Retinal pigment epithelial cell (primary cell): ENCODE measurements at regions not wholly inside any gene's neighbourhood (a gene's known extent, or its start where the extent isn't known, plus 50 kb on each side); places are given as distances from the start of the nearest gene placed in this dataset.
"Not testable (repeated sequence)": the region's sequence is repeated elsewhere in the genome, so short reads cannot be mapped to it uniquely, and the experiment has no call there.

Experiments used
- DNase-seq: peaks from one replicate; pipeline ENCODE4 v3.0.0-alpha.2; 2010; ENCODE audit warnings: low read depth
- H3K4me3 ChIP-seq: 2 replicates; pipeline ENCODE4 v1.5.1; 2011; ENCODE audit warnings: mild to moderate bottlenecking, low read length, control low read depth, moderate library complexity
- CTCF ChIP-seq: conservative IDR thresholded peaks from 2 replicates; pipeline ENCODE4 v1.5.1; 2011; ENCODE audit warnings: low read depth, low read length, control low read depth, inconsistent platforms

GRCh38 chr6:74602206-74602605, 603.6 kb downstream of the COL12A1 start:
- DNase-seq, result no peak
- TF ChIP-seq CTCF, result no peak

GRCh38 chr6:74598462-74599393, 607.1 kb downstream of the COL12A1 start:
- no peak for TF ChIP-seq CTCF
- no peak for DNase-seq
- H3K4me3 ChIP-seq, result no peak overlapping the region

More at GRCh38 chr6:74602206-74602605, 603.6 kb downstream of the COL12A1 start:
- H3K4me3 ChIP-seq, result no peak overlapping the region

- no peak overlapping the region for H3K4me3 ChIP-seq
- TF ChIP-seq CTCF, result no peak
- no peak for DNase-seq
These were observed 608.0 kb downstream of the COL12A1 start for GRCh38 chr6:74597840-74598239.

GRCh38 chr6:74597266-74597665, 608.6 kb downstream of the COL12A1 start:
- no peak overlapping the region for H3K4me3 ChIP-seq
- no peak for TF ChIP-seq CTCF
- no peak for DNase-seq

GRCh38 chr6:74596588-74596987, 609.3 kb downstream of the COL12A1 start:
- H3K4me3 ChIP-seq, result no peak overlapping the region
- DNase-seq, result no peak
- TF ChIP-seq CTCF, result no peak

- not testable (repeated sequence) for H3K4me3 ChIP-seq
These were observed 611.5 kb downstream of the COL12A1 start for GRCh38 chr6:74594350-74594749.

GRCh38 chr6:74588094-74588832, 617.6 kb downstream of the COL12A1 start:
- no peak overlapping the region for H3K4me3 ChIP-seq
- TF ChIP-seq CTCF, result no peak
- no peak for DNase-seq

More at GRCh38 chr6:74594350-74594749, 611.5 kb downstream of the COL12A1 start:
- not testable (repeated sequence) for DNase-seq
